Adipocyte (in vitro differentiated cells): ENCODE measurements at regions not wholly inside any gene's neighbourhood (a gene's known extent, or its start where the extent isn't known, plus 50 kb on each side); places are given as distances from the start of the nearest gene placed in this dataset.
A peak's percentile ranks its signal among the peaks of the same experiment; 100 is the strongest.

Experiments used
- DNase-seq: peaks from one replicate; pipeline ENCODE4 v3.0.0-alpha.2; 2015; ENCODE audit warnings: low read depth
- H3K27me3 ChIP-seq: replicated peaks from 2 replicates; pipeline ENCODE4 v1.7.0; 2013; ENCODE audit warnings: mild to moderate bottlenecking, low read length, moderate library complexity; ENCODE audit not compliant: control insufficient read depth, insufficient read depth
- H3K36me3 ChIP-seq: 2 replicates; pipeline ENCODE4 v1.7.0; 2013; ENCODE audit warnings: low read length, mild to moderate bottlenecking, moderate library complexity; ENCODE audit not compliant: control insufficient read depth, insufficient read depth, severe bottlenecking
- H3K4me1 ChIP-seq: 2 replicates; pipeline ENCODE4 v1.7.0; 2013; ENCODE audit warnings: mild to moderate bottlenecking, low read length, moderate library complexity; ENCODE audit not compliant: control insufficient read depth, insufficient read depth
- H3K4me3 ChIP-seq: 2 replicates; pipeline ENCODE4 v1.7.0; 2013; ENCODE audit warnings: mild to moderate bottlenecking, low read length, moderate library complexity
- H3K9ac ChIP-seq: 2 replicates; pipeline ENCODE4 v1.7.0; 2013; ENCODE audit warnings: mild to moderate bottlenecking, low read length, moderate library complexity
- H3K9me3 ChIP-seq: 2 replicates; pipeline ENCODE4 v1.7.0; 2013; ENCODE audit warnings: mild to moderate bottlenecking, low read length, moderate library complexity; ENCODE audit not compliant: control insufficient read depth

- Histone ChIP-seq H3K27me3 (peaks cover 12% of the 10 kb centered on the region), H3K4me1 (peaks cover 5% of the 10 kb centered on the region), H3K36me3 (no peaks in the 10 kb centered on the region), H3K4me3 (no peak overlapping the region), H3K9ac (no peak overlapping the region), H3K9me3 (peaks cover 4% of the 10 kb centered on the region)
- DNase-seq = no peak
Measured at GRCh38 chr3:8387571-8387970, 114.1 kb upstream of the LMCD1 start.

- no peaks in the 10 kb centered on the region for H3K4me1 ChIP-seq
- H3K4me3 ChIP-seq = no peak overlapping the region
- no peaks in the 10 kb centered on the region for H3K27me3 ChIP-seq
- no peaks in the 10 kb centered on the region for H3K36me3 ChIP-seq
- DNase-seq = no peak
- peaks cover 8% of the 10 kb centered on the region for H3K9me3 ChIP-seq
- H3K9ac ChIP-seq = no peak overlapping the region
Measured at GRCh38 chr3:8399686-8400085, 101.9 kb upstream of the LMCD1 start.

- Histone ChIP-seq H3K36me3 (no peaks in the 10 kb centered on the region), H3K9me3 (peaks cover 8% of the 10 kb centered on the region), H3K9ac (no peak overlapping the region), H3K27me3 (no peaks in the 10 kb centered on the region), H3K4me1 (no peaks in the 10 kb centered on the region), H3K4me3 (no peak overlapping the region)
- DNase-seq = no peak
Measured at GRCh38 chr3:8400911-8401310, 100.7 kb upstream of the LMCD1 start.

- H3K4me1 ChIP-seq = no peaks in the 10 kb centered on the region
- H3K4me3 ChIP-seq = no peak overlapping the region
- no peak overlapping the region for H3K9ac ChIP-seq
- H3K36me3 ChIP-seq = no peaks in the 10 kb centered on the region
- DNase-seq = no peak
- peaks cover 3% of the 10 kb centered on the region for H3K27me3 ChIP-seq
- peaks cover 18% of the 10 kb centered on the region for H3K9me3 ChIP-seq
Measured at GRCh38 chr3:8403996-8404395, 97.6 kb upstream of the LMCD1 start.

- peaks cover 18% of the 10 kb centered on the region for H3K9me3 ChIP-seq
- H3K4me3 ChIP-seq = no peak overlapping the region
- no peaks in the 10 kb centered on the region for H3K36me3 ChIP-seq
- no peaks in the 10 kb centered on the region for H3K4me1 ChIP-seq
- H3K27me3 ChIP-seq = peaks cover 3% of the 10 kb centered on the region
- H3K9ac ChIP-seq = no peak overlapping the region
- DNase-seq = no peak
Measured at GRCh38 chr3:8405144-8405543, 96.5 kb upstream of the LMCD1 start.

GRCh38 chr3:8406479-8406878 lies 95.1 kb upstream of the LMCD1 start:
- DNase-seq = no peak
- H3K36me3 ChIP-seq = no peaks in the 10 kb centered on the region
- H3K4me3 ChIP-seq = no peak overlapping the region
- H3K27me3 ChIP-seq = peaks cover 3% of the 10 kb centered on the region
- H3K9ac ChIP-seq = no peak overlapping the region
- peaks cover 14% of the 10 kb centered on the region for H3K9me3 ChIP-seq
- H3K4me1 ChIP-seq = no peaks in the 10 kb centered on the region

- Histone ChIP-seq H3K27me3 (no peaks in the 10 kb centered on the region), H3K9me3 (no peaks in the 10 kb centered on the region), H3K4me1 (peaks cover 3% of the 10 kb centered on the region), H3K9ac (no peak overlapping the region), H3K36me3 (no peaks in the 10 kb centered on the region), H3K4me3 (no peak overlapping the region)
- DNase-seq = no peak
Measured at GRCh38 chr3:8413337-8413926, 88.2 kb upstream of the LMCD1 start.

- peak; percentile 51 for DNase-seq
- no peak overlapping the region for H3K4me3 ChIP-seq
- peaks cover 5% of the 10 kb centered on the region for H3K4me1 ChIP-seq
- no peaks in the 10 kb centered on the region for H3K36me3 ChIP-seq
- no peaks in the 10 kb centered on the region for H3K27me3 ChIP-seq
- H3K9me3 ChIP-seq = no peaks in the 10 kb centered on the region
- H3K9ac ChIP-seq = no peak overlapping the region
Measured at GRCh38 chr3:8416965-8417364, 84.7 kb upstream of the LMCD1 start.

- H3K4me1 ChIP-seq = peaks cover 5% of the 10 kb centered on the region
- peaks cover 15% of the 10 kb centered on the region for H3K9me3 ChIP-seq
- no peaks in the 10 kb centered on the region for H3K27me3 ChIP-seq
- no peak for DNase-seq
- H3K4me3 ChIP-seq = no peak overlapping the region
- H3K36me3 ChIP-seq = no peaks in the 10 kb centered on the region
- no peak overlapping the region for H3K9ac ChIP-seq
Measured at GRCh38 chr3:8420612-8421011, 81.0 kb upstream of the LMCD1 start.

GRCh38 chr3:8421267-8421666 lies 80.4 kb upstream of the LMCD1 start:
- no peak overlapping the region for H3K9ac ChIP-seq
- H3K9me3 ChIP-seq = peaks cover 15% of the 10 kb centered on the region
- no peaks in the 10 kb centered on the region for H3K27me3 ChIP-seq
- peaks cover 5% of the 10 kb centered on the region for H3K4me1 ChIP-seq
- DNase-seq = no peak
- H3K4me3 ChIP-seq = no peak overlapping the region
- H3K36me3 ChIP-seq = no peaks in the 10 kb centered on the region

- H3K9ac ChIP-seq = no peak overlapping the region
- H3K9me3 ChIP-seq = peaks cover 15% of the 10 kb centered on the region
- peaks cover 5% of the 10 kb centered on the region for H3K4me1 ChIP-seq
- no peaks in the 10 kb centered on the region for H3K27me3 ChIP-seq
- no peak for DNase-seq
- no peaks in the 10 kb centered on the region for H3K36me3 ChIP-seq
- no peak overlapping the region for H3K4me3 ChIP-seq
Measured at GRCh38 chr3:8421711-8422110, 79.9 kb upstream of the LMCD1 start.

- Histone ChIP-seq H3K9ac (no peak overlapping the region), H3K4me1 (peaks cover 2% of the 10 kb centered on the region), H3K27me3 (no peaks in the 10 kb centered on the region), H3K36me3 (no peaks in the 10 kb centered on the region), H3K9me3 (peaks cover 15% of the 10 kb centered on the region), H3K4me3 (no peak overlapping the region)
- no peak for DNase-seq
Measured at GRCh38 chr3:8423307-8423706, 78.3 kb upstream of the LMCD1 start.
